ENCODE measurements at regions not wholly inside any gene's neighbourhood (a gene's known extent, or its start where the extent isn't known, plus 50 kb on each side); places are given as distances from the start of the nearest gene placed in this dataset.
"Not testable (repeated sequence)": the region's sequence is repeated elsewhere in the genome, so short reads cannot be mapped to it uniquely, and the experiment has no call there.

GRCh38 chr16:59645194-59645593 is 911.1 kb upstream of the GOT2 start:
- Mint-ChIP-seq H3K27ac (no peak overlapping the region), H3K36me3 (ENCODE audit: low read depth) (no peaks in the 10 kb centered on the region), H3K4me1 (ENCODE audit: low read depth) (no peaks in the 10 kb centered on the region), H3K9me3 (peaks cover 28% of the 10 kb centered on the region), H3K27me3 (ENCODE audit: low read depth) (no peaks in the 10 kb centered on the region), H3K4me3 (no peak overlapping the region)
- DNase-seq (ENCODE audit: low spot score) = no peak

GRCh38 chr16:59635674-59636073 is 901.6 kb upstream of the GOT2 start:
- Mint-ChIP-seq H3K36me3 (ENCODE audit: low read depth) (no peaks in the 10 kb centered on the region), H3K9me3 (peaks cover 4% of the 10 kb centered on the region), H3K27ac (no peak overlapping the region), H3K27me3 (ENCODE audit: low read depth) (no peaks in the 10 kb centered on the region), H3K4me3 (no peak overlapping the region), H3K4me1 (ENCODE audit: low read depth) (no peaks in the 10 kb centered on the region)
- DNase-seq (ENCODE audit: low spot score) = no peak

GRCh38 chr16:59634951-59635350 is 900.8 kb upstream of the GOT2 start:
- no peak for DNase-seq (ENCODE audit: low spot score)
- Mint-ChIP-seq H3K36me3 (ENCODE audit: low read depth) (no peaks in the 10 kb centered on the region), H3K4me3 (no peak overlapping the region), H3K9me3 (peaks cover 4% of the 10 kb centered on the region), H3K27ac (no peak overlapping the region), H3K27me3 (ENCODE audit: low read depth) (no peaks in the 10 kb centered on the region), H3K4me1 (ENCODE audit: low read depth) (no peaks in the 10 kb centered on the region)

- H3K36me3 Mint-ChIP-seq (ENCODE audit: low read depth) = no peaks in the 10 kb centered on the region
Measured at GRCh38 chr16:59634004-59634579, 900.0 kb upstream of the GOT2 start.

GRCh38 chr16:59632276-59632855 is 898.2 kb upstream of the GOT2 start:
- Mint-ChIP-seq H3K27me3 (ENCODE audit: low read depth) (no peaks in the 10 kb centered on the region), H3K36me3 (ENCODE audit: low read depth) (no peaks in the 10 kb centered on the region), H3K9me3 (peaks cover 4% of the 10 kb centered on the region), H3K4me1 (ENCODE audit: low read depth) (no peaks in the 10 kb centered on the region), H3K27ac (no peak overlapping the region), H3K4me3 (no peak overlapping the region)
- DNase-seq (ENCODE audit: low spot score) = no peak

More at GRCh38 chr16:59634004-59634579, 900.0 kb upstream of the GOT2 start:
- DNase-seq (ENCODE audit: low spot score) = no peak
- no peaks in the 10 kb centered on the region for H3K27me3 Mint-ChIP-seq (ENCODE audit: low read depth)
- peaks cover 4% of the 10 kb centered on the region for H3K9me3 Mint-ChIP-seq
- H3K4me3 Mint-ChIP-seq = no peak overlapping the region
- no peak overlapping the region for H3K27ac Mint-ChIP-seq
- no peaks in the 10 kb centered on the region for H3K4me1 Mint-ChIP-seq (ENCODE audit: low read depth)

- H3K4me1 Mint-ChIP-seq (ENCODE audit: low read depth); H3K9me3 Mint-ChIP-seq; H3K4me3 Mint-ChIP-seq; H3K36me3 Mint-ChIP-seq (ENCODE audit: low read depth); DNase-seq (ENCODE audit: low spot score); H3K27me3 Mint-ChIP-seq (ENCODE audit: low read depth); H3K27ac Mint-ChIP-seq: not testable (repeated sequence)
Measured at GRCh38 chr16:59624381-59624780, 890.3 kb upstream of the GOT2 start.

GRCh38 chr16:59614466-59615240 is 880.5 kb upstream of the GOT2 start:
- Mint-ChIP-seq H3K27ac (no peak overlapping the region), H3K9me3 (no peaks in the 10 kb centered on the region), H3K36me3 (ENCODE audit: low read depth) (no peaks in the 10 kb centered on the region), H3K27me3 (ENCODE audit: low read depth) (no peaks in the 10 kb centered on the region), H3K4me3 (no peak overlapping the region), H3K4me1 (ENCODE audit: low read depth) (no peaks in the 10 kb centered on the region)
- no peak for DNase-seq (ENCODE audit: low spot score)

GRCh38 chr16:59612910-59613620 is 878.9 kb upstream of the GOT2 start:
- not testable (repeated sequence) for H3K4me3 Mint-ChIP-seq; H3K4me1 Mint-ChIP-seq (ENCODE audit: low read depth); H3K27ac Mint-ChIP-seq; H3K9me3 Mint-ChIP-seq; H3K27me3 Mint-ChIP-seq (ENCODE audit: low read depth); H3K36me3 Mint-ChIP-seq (ENCODE audit: low read depth); DNase-seq (ENCODE audit: low spot score)

- H3K27me3 Mint-ChIP-seq (ENCODE audit: low read depth) = no peaks in the 10 kb centered on the region
- H3K4me1 Mint-ChIP-seq (ENCODE audit: low read depth) = no peaks in the 10 kb centered on the region
- no peak overlapping the region for H3K27ac Mint-ChIP-seq
- H3K9me3 Mint-ChIP-seq = no peaks in the 10 kb centered on the region
- H3K4me3 Mint-ChIP-seq = no peak overlapping the region
- DNase-seq (ENCODE audit: low spot score) = no peak
- H3K36me3 Mint-ChIP-seq (ENCODE audit: low read depth) = no peaks in the 10 kb centered on the region
Measured at GRCh38 chr16:59612094-59612493, 878.0 kb upstream of the GOT2 start.

GRCh38 chr16:59611556-59611955 is 877.4 kb upstream of the GOT2 start:
- H3K4me3 Mint-ChIP-seq = no peak overlapping the region
- DNase-seq (ENCODE audit: low spot score) = no peak
- no peaks in the 10 kb centered on the region for H3K4me1 Mint-ChIP-seq (ENCODE audit: low read depth)
- H3K36me3 Mint-ChIP-seq (ENCODE audit: low read depth) = no peaks in the 10 kb centered on the region
- H3K9me3 Mint-ChIP-seq = no peaks in the 10 kb centered on the region
- no peaks in the 10 kb centered on the region for H3K27me3 Mint-ChIP-seq (ENCODE audit: low read depth)
- no peak overlapping the region for H3K27ac Mint-ChIP-seq

GRCh38 chr16:59605706-59606105 is 871.6 kb upstream of the GOT2 start:
- peaks cover 5% of the 10 kb centered on the region for H3K9me3 Mint-ChIP-seq
- no peaks in the 10 kb centered on the region for H3K36me3 Mint-ChIP-seq (ENCODE audit: low read depth)
- H3K27me3 Mint-ChIP-seq (ENCODE audit: low read depth) = no peaks in the 10 kb centered on the region
- DNase-seq (ENCODE audit: low spot score) = no peak
- H3K4me3 Mint-ChIP-seq = no peak overlapping the region
- H3K4me1 Mint-ChIP-seq (ENCODE audit: low read depth) = no peaks in the 10 kb centered on the region
- H3K27ac Mint-ChIP-seq = no peak overlapping the region

- no peak for DNase-seq (ENCODE audit: low spot score)
- Mint-ChIP-seq H3K27ac (no peak overlapping the region), H3K27me3 (ENCODE audit: low read depth) (no peaks in the 10 kb centered on the region), H3K4me1 (ENCODE audit: low read depth) (no peaks in the 10 kb centered on the region), H3K36me3 (ENCODE audit: low read depth) (no peaks in the 10 kb centered on the region), H3K4me3 (no peak overlapping the region), H3K9me3 (peaks cover 5% of the 10 kb centered on the region)
Measured at GRCh38 chr16:59604354-59604753, 870.2 kb upstream of the GOT2 start.

GRCh38 chr16:59601452-59601851 is 867.3 kb upstream of the GOT2 start:
- no peaks in the 10 kb centered on the region for H3K27me3 Mint-ChIP-seq (ENCODE audit: low read depth)
- no peak overlapping the region for H3K4me3 Mint-ChIP-seq

GRCh38 chr16:59597269-59597668 is 863.2 kb upstream of the GOT2 start:
- Mint-ChIP-seq H3K27me3 (ENCODE audit: low read depth) (no peaks in the 10 kb centered on the region), H3K27ac (no peak overlapping the region), H3K4me3 (no peak overlapping the region), H3K36me3 (ENCODE audit: low read depth) (no peaks in the 10 kb centered on the region), H3K4me1 (ENCODE audit: low read depth) (no peaks in the 10 kb centered on the region), H3K9me3 (no peaks in the 10 kb centered on the region)
- DNase-seq (ENCODE audit: low spot score) = no peak

More at GRCh38 chr16:59601452-59601851, 867.3 kb upstream of the GOT2 start:
- no peak for DNase-seq (ENCODE audit: low spot score)
- Mint-ChIP-seq H3K9me3 (peaks cover 5% of the 10 kb centered on the region), H3K27ac (no peak overlapping the region), H3K4me1 (ENCODE audit: low read depth) (no peaks in the 10 kb centered on the region), H3K36me3 (ENCODE audit: low read depth) (no peaks in the 10 kb centered on the region)
